A549 (cell line): ENCODE measurements at regions not wholly inside any gene's neighbourhood (a gene's known extent, or its start where the extent isn't known, plus 50 kb on each side); places are given as distances from the start of the nearest gene placed in this dataset.

Source experiments
- EP300 ChIP-seq, 2 experiments: fragments of >200 bp; sonication (Bioruptor Twin); formaldehyde crosslinking; IDR thresholded peaks; 2 replicates in 1 of 2; 3 replicates in 1 of 2; pipeline ENCODE4 v1.6.1; 2016 to 2017
- FOSL2 ChIP-seq, 2 experiments: fragments of 450-650 bp in 1 of 2; fragments of >200 bp in 1 of 2; sonication (Bioruptor Twin) in 1 of 2; formaldehyde crosslinking; IDR thresholded peaks; 2 replicates each; pipeline versions ENCODE4 v1.5.0 to v1.6.1; 2016 to 2020; ENCODE audit warnings: mild to moderate bottlenecking in 1 of 2, moderate library complexity in 1 of 2
- POLR2AphosphoS2 ChIP-seq: conservative IDR thresholded peaks from 2 replicates; pipeline ENCODE4 v1.6.1; 2012; ENCODE audit warnings: low read length, improper control_type of control experiment, inconsistent platforms
- SMC3 ChIP-seq: fragments of >200 bp; sonication (Bioruptor Twin); formaldehyde crosslinking; IDR thresholded peaks from 3 replicates; pipeline ENCODE4 v1.6.1; 2018; ENCODE audit warnings: inconsistent platforms

GRCh38 chr9:25025686-25026085, 480.0 kb upstream of the IZUMO3 start:
- TF ChIP-seq EP300 (IDR thresholded peaks at IDR 0.05): no peak
- TF ChIP-seq FOSL2 (IDR thresholded peaks at IDR 0.05): no peak
- no peak for TF ChIP-seq FOSL2 (CRISPR knock-in tag; IDR thresholded peaks at IDR 0.05)
- no peak for TF ChIP-seq POLR2AphosphoS2
- TF ChIP-seq SMC3: no peak
